ENCODE measurements at regions not wholly inside any gene's neighbourhood (a gene's known extent, or its start where the extent isn't known, plus 50 kb on each side); places are given as distances from the start of the nearest gene placed in this dataset.

GRCh38 chr18:70653671-70654070 lies 364.8 kb downstream of the SOCS6 start:
- TF ChIP-seq POLR2AphosphoS5 (IDR thresholded peaks at IDR 0.05; ENCODE audit: low read depth, low read length) (no peak), SPI1 (IDR thresholded peaks at IDR 0.05; ENCODE audit: low read depth, low read length) (no peak), POLR2A (IDR thresholded peaks at IDR 0.05; ENCODE audit: low read depth, low read length) (no peak), TAF1 (IDR thresholded peaks at IDR 0.05; ENCODE audit: low read depth, low read length) (no peak), PAX5 (IDR thresholded peaks at IDR 0.05; ENCODE audit: insufficient read depth, low read length, severe bottlenecking) (no peak), POU2F2 (IDR thresholded peaks at IDR 0.05; ENCODE audit: low read depth, low read length) (no peak)

All from GM12891 (cell line).